ENCODE measurements at regions not wholly inside any gene's neighbourhood (a gene's known extent, or its start where the extent isn't known, plus 50 kb on each side); places are given as distances from the start of the nearest gene placed in this dataset.
"Not testable (repeated sequence)": the region's sequence is repeated elsewhere in the genome, so short reads cannot be mapped to it uniquely, and the experiment has no call there.

DNA sequence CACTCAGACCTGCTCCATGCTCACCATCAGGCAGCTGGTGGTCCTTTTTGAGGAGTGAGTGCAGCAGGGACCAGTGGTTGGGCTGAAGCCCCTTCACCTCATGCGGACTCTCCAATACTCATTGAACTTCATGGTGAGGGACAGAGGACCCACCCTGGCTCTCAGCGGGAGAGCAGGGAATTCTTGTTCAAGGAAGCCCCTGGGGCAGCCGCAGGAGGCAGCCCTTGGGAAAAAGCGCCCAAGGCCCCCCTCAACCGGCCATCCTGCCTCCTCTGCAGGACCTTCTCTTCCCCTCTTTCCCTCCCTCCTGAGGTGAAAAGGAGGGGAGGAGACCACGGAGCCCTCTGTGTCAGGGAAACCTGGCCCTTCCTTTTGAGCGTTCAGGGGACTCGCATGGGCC is 4510.9 kb upstream of the OR11H1 start:
- ATAC-seq: not testable (repeated sequence)

DNA sequence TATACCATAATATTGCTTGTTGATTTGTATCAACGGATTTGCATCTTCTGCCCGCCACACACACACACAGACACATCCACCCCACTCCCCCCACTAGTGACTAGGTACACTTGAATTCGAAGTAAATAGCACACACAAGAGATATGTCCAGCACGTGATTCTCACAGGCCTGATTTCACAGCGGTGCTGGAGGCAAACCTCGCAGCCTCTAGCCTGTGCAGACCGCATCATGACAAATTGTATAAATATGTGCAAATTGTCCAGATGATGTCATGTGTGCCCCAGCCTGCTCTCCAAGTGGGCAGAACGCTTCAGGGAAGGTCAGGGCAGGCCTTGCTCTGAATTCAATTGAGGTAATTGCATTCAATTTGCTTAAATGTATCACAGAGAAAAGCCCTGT is 4507.5 kb upstream of the OR11H1 start:
- ATAC-seq: peak; percentile 50

DNA sequence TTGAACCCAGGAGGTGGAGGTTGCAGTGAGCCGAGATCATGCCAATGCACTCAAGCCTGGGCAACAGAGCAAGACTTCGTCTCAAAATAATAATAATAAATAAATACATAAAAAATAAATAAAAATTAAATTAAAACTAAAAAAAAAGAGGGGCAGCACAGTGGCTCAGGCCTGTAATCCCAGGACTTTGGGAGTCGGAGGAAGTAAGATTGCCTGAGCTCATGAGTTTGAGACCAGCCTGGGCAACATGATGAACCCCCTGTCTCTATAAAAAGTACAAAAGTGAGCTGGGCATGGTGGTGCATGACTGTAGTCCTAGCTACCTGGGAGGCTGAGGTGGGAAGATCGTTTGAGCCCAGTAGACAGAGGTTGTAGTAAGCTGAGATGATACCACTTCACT is 4501.5 kb upstream of the OR11H1 start:
- not testable (repeated sequence) for ATAC-seq

DNA sequence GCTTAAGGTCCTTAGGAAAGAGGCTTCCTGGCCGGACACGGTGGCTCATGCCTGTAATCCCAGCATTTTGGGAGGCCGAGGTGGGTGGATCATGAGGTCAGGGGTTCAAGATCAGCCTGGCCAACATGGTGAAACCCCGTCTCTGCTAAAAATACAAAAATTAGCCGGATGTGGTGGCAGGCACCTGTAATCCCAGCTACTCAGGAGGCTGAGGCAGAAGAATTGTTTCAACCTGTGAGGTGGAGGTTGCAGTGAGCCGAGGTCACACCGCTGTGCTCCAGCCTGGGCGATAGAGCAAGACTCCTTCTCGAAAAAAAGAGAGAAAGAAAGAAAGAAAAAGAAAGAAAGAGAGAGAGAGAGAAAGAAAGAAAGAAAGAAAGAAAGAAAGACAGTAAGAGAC is 4500.9 kb upstream of the OR11H1 start:
- ATAC-seq: not testable (repeated sequence)

DNA sequence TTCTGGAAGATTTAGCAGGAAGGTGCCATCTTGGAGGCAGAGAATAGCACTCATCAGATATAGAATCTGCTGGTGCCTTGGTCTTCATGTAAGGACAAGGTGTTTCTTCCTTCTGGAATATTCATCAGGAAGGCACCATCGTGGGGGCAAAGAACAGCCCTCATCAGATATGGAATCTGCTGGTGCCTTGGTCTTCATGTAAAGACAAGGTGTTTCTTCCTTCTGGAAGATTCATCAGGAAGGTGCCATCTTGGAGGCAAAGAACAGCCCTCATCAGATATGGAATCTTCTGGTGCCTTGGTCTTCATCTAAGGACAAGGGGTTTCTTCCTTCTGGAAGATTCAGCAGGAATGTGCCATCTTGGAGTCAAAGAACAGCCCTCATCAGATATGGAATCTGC is 4500.5 kb upstream of the OR11H1 start:
- not testable (repeated sequence) for ATAC-seq

DNA sequence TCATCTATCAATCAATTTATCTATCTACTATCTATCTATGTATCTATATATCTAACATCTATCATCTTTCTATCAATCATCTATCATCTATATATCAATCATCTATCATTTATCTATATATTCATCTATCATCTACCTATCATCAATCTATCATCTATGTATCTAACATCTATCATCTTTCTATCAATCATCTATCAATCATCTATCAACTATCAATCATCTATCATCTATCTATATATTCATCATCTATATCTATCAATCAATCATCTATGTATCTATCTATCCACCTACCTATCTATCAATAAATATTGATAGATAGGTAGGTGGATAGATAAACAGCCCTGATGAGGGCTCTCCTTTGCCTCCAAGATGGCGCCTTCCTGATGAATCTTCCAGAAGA is 4499.8 kb upstream of the OR11H1 start:
- not testable (repeated sequence) for ATAC-seq

DNA sequence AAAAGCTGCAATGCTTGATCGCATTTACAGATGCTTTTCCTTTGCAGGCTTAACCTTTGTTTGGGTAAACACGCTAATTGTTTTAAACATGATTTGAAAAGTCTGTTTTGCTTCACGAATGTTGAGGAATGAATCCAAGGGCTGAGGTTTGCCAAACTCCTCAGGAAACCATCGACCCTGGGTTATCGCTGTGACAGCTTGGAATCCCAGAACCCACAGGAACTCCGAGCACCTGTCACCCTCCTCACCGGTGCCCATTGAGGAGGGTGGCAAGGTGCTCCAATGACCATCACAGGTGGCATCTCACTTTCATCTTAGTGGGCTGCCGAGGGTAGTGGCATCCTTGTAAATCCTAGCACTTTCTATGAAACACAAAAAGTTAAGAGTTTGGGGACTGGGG is 4498.5 kb upstream of the OR11H1 start:
- not testable (repeated sequence) for ATAC-seq

DNA sequence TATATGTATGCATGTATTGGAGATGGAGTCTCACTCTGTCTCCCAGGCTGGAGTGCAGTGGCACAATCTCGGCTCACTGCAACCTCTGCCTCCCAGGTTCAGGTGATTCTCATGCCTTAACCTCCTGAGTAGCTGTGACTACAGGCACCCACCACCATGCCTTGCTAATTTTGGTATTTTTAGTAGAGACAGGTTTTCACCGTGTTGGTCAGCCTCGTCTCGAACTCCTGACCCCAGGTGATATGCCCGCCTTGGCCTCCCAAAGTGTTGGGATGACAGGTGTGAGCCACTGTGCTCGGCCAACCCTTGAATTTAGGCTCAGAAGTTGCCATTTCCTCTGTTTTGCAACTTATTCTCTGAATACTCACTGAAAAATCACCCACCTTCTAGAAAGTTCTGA is 4498.0 kb upstream of the OR11H1 start:
- ATAC-seq: not testable (repeated sequence)

DNA sequence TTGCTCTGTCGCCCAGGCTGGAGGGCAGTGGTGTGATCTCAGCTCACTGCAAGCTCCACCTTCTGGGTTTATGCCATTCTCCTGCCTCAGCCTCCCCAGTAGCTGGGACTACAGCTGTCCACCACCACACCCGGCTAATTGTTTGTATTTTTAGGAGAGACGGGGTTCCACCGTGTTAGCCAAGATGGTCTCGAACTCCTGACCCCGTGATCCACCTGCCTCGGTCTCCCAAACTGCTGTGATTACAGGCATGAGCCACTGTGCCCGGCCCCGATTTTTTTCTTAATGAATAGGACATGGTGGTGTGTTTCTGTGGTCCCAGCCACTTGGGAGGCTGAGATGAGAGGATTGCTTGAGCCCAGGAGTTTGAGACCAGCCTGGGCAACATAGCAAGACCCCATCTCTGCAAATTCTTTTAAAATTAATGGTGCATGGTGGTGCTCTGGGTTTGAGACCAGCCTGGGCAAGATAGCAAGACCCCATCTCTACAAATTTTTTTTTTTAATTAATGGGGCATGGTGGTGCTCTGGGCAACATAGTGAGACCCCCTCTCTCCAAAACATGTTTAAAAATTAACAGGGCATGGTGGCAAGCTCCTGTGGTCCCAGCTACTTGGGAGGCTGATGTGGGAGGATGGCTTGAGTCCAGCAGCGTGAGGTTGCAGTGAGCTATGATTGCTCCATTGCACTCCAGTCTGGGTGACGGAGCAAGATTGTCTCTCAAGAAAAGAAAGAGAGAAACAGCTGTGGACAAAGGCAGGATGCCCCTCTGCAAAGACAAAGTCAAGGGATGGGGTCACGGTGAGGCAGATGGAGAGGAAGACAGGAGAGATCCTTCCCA is 4497.2 kb upstream of the OR11H1 start:
- ATAC-seq: not testable (repeated sequence)

DNA sequence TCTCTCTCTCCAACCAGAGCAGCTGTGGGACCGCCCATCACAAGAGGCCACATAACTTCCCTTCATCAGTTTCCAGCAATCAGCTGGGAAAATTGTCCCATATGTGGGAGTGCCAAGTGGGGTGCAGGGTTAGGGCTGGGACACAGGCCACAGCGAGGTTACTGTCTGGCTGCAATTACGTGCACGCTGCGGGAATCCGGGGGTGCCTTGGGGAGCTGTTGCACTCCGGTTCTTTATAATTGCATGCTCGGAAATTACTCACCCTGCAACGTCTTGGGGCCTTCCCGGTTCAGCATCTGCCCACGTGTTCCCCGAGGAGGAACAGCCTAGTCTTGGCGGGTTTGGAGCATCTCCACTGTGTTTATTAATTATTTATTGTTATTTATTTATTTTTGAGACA is 4495.9 kb upstream of the OR11H1 start:
- ATAC-seq: not testable (repeated sequence)

DNA sequence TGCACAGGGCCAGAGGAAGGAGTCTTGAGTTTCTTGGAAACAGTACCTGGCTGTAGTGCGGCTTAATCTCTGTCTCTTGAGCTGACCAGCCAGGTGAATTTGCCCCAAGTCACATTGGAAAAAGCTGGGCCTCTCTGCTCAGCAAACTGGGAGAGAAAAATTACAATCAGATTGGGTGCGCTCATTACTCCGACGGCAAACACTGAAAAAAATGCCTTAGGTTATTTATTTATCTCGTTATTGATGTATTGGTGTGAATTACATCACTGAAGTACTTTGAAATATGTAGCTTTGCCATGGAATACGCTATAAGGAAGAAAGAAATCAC is 4493.4 kb upstream of the OR11H1 start:
- ATAC-seq: not testable (repeated sequence)

DNA sequence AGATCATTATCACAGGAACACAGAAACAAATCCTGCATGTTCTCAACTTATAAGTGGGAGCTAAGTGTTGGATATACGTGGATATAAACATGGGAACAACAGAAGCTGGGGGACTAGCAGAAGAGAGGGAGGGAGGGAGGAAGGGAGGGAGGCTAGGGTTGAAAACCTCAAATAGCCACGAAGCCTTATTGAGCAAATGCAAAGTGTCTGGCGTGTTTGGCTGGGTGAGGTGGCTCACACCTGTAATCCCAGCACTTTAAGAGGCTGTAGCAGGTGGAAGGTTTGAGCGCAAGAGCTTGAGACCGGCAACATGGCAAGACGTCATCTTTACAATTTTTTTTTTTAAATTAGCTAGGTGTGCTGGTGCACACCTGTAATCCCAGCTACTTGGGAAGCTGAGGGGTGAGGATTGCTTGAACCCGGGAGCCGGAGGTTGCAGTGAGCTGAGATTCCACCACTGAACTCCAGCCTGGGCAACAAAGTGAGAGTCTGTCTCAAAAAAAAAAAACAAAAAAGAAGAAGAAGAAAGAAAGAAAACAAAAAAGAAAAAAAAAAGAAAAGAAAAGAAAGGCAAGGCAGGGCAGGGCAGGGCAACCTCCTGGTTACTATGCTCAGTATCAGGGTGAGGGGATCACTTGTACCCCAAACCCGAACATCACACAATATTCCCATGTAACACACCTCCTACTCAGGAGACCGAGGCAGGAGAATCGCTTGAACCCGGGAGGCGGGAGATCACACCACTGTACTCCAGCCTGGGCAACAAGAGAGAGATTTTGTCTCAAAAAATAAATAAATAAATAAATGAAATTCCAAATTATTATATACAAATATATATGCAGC is 4492.7 kb upstream of the OR11H1 start:
- not testable (repeated sequence) for ATAC-seq

DNA sequence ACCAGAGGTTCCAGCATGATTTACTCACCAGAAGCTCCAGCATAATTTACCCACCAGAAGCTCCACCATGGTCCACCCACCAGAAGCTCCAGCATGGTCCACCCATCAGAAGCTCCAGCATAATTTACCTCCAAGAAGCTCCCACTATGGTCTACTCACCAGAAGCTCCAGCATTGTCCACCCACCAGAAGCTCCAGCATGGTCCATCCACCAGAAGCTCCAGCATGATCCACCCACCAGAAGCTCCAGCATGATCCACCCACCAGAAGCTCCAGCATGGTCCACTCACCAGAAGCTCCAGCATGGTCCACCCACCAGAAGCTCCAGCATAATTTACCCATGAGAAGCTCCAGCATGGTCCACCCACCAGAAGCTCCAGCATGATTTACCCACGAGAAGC is 4490.7 kb upstream of the OR11H1 start:
- not testable (repeated sequence) for ATAC-seq

DNA sequence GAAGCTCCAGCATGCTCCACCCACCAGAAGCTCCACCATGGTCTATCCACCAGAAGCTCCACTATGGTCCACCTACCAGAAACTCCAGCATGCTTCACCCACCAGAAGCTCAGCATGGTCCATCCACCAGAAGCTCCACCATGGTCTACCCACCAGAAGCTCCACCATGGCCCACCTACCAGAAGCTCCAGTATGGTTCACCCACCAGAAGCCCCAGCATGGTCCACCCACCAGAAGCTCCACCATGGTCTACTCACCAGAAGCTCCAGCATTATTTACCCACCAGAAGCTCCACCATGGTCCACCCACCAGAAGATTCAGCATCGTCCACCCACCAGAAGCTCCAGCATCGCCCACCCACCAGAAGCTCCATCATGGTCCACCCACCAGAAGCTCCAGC is 4490.2 kb upstream of the OR11H1 start:
- ATAC-seq: not testable (repeated sequence)

DNA sequence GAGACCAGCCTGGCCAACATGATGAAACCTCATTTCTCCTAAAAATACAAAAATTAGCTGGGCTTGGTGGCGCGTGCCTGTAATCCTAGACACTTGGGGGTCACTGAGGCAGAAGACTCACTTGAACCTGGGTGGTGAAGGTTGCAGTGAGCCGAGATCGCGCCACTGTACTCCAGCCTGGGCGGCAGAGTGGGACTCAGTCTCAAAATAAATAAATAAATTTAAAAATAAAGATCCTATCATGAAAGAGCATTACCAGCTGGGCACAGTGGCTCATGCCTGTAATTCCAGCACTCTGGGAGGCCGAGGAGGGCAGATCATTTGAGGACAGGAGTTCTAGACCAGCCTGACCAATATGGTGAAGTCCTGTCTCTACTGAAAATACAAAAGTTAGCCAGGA is 4489.2 kb upstream of the OR11H1 start:
- ATAC-seq: not testable (repeated sequence)

DNA sequence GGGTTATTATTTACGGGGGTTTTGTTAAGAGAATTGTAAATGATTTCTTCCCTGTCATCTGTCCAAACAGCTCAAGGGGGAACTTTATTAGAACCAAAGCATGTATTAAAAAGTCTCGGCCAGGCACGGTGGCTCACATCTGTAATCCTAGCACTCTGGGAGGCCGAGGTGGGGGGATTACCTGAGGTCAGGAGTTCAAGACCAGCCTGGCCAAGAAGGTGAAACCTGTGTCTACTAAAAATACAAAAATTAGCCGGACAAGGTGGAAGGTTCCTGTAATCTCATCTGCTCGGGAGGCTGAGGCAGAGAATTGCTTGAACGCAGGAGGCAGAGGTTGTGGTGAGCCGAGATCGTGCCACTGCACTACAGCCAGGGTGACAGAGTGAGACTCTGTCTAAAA is 4486.6 kb upstream of the OR11H1 start:
- ATAC-seq: not testable (repeated sequence)

DNA sequence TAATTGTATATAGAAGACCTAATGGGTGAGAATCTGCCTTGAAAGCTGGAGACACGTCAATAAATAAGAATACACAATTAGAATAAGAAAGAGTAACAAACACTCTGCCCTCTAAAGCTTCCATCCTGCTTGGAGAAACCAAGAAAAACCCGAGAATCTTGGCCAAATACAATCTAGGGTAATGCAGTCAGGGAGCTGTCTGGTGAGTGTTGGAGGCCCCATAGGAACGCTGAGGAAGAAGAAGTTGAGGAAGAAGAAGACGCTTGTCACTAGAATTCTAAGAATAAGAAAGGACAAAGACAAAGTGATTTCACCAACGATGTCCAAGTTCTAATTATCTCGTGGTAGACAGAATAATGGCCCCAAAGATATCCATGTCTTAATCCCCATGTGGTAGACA is 4485.9 kb upstream of the OR11H1 start:
- no peak for ATAC-seq
- TF ChIP-seq ESRRG (CRISPR knock-in tag; IDR thresholded peaks at IDR 0.05) (no peak), ZNF565 (CRISPR knock-in tag; conservative IDR thresholded peaks at IDR 0.05; ENCODE audit: low read depth) (no peak), OSR1 (CRISPR knock-in tag; IDR thresholded peaks at IDR 0.05) (no peak), ARNTL (CRISPR knock-in tag; IDR thresholded peaks at IDR 0.05; ENCODE audit: borderline replicate concordance, low read depth) (no peak), SNAI2 (CRISPR knock-in tag; IDR thresholded peaks at IDR 0.05) (no peak), CSDC2 (CRISPR knock-in tag; IDR thresholded peaks at IDR 0.05) (no peak), ZNF8 (CRISPR knock-in tag; IDR thresholded peaks at IDR 0.05) (no peak), ZNF70 (CRISPR knock-in tag; IDR thresholded peaks at IDR 0.05) (no peak)
- TF ChIP-seq, protein P1, sequence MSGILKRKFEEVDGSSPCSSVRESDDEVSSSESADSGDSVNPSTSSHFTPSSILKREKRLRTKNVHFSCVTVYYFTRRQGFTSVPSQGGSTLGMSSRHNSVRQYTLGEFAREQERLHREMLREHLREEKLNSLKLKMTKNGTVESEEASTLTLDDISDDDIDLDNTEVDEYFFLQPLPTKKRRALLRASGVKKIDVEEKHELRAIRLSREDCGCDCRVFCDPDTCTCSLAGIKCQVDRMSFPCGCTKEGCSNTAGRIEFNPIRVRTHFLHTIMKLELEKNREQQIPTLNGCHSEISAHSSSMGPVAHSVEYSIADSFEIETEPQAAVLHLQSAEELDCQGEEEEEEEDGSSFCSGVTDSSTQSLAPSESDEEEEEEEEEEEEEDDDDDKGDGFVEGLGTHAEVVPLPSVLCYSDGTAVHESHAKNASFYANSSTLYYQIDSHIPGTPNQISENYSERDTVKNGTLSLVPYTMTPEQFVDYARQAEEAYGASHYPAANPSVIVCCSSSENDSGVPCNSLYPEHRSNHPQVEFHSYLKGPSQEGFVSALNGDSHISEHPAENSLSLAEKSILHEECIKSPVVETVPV (CRISPR knock-in tag; IDR thresholded peaks at IDR 0.05): no peak
- TF ChIP-seq, protein P2, sequence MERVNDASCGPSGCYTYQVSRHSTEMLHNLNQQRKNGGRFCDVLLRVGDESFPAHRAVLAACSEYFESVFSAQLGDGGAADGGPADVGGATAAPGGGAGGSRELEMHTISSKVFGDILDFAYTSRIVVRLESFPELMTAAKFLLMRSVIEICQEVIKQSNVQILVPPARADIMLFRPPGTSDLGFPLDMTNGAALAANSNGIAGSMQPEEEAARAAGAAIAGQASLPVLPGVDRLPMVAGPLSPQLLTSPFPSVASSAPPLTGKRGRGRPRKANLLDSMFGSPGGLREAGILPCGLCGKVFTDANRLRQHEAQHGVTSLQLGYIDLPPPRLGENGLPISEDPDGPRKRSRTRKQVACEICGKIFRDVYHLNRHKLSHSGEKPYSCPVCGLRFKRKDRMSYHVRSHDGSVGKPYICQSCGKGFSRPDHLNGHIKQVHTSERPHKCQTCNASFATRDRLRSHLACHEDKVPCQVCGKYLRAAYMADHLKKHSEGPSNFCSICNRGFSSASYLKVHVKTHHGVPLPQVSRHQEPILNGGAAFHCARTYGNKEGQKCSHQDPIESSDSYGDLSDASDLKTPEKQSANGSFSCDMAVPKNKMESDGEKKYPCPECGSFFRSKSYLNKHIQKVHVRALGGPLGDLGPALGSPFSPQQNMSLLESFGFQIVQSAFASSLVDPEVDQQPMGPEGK (CRISPR knock-in tag; IDR thresholded peaks at IDR 0.05; ENCODE audit: borderline replicate concordance): no peak

Data from SK-N-SH treated with all-trans-retinoic acid at 6 μM for 48 hours (cell line).